Liver (tissue), 3 donors: ENCODE measurements at regions not wholly inside any gene's neighbourhood (a gene's known extent, or its start where the extent isn't known, plus 50 kb on each side); places are given as distances from the start of the nearest gene placed in this dataset.

ENCODE experiments used
- ATF3 ChIP-seq: IDR thresholded peaks from 2 replicates; pipeline ENCODE4 v1.6.1; 2016; ENCODE audit warnings: antibody characterized with exemption
- CTCF ChIP-seq: fragments of 150-350 bp; IDR thresholded peaks from 2 replicates; pipeline ENCODE4 v1.5.1; 2017; ENCODE audit warnings: improper control_type of control experiment, low read depth, low read length; ENCODE audit not compliant: missing input control
- EGR1 ChIP-seq, 2 donors: IDR thresholded peaks; 2 replicates each; pipeline ENCODE4 v1.6.1; 2016 to 2018; ENCODE audit warnings: antibody characterized with exemption in 2 of 2, low read depth in 2 of 2
- JUND ChIP-seq, 2 donors: IDR thresholded peaks; 2 replicates each; pipeline ENCODE4 v1.6.1; 2016; ENCODE audit warnings: antibody characterized with exemption in 2 of 2
- MAX ChIP-seq: IDR thresholded peaks from 2 replicates; pipeline ENCODE4 v1.6.1; 2016; ENCODE audit warnings: antibody characterized with exemption
- RAD21 ChIP-seq, 2 donors: IDR thresholded peaks; 2 replicates each; pipeline ENCODE4 v1.6.1; 2016; ENCODE audit warnings: antibody characterized with exemption in 2 of 2, mild to moderate bottlenecking in 2 of 2
- REST ChIP-seq: IDR thresholded peaks from 2 replicates; pipeline ENCODE4 v1.6.1; 2016; ENCODE audit warnings: antibody characterized with exemption, mild to moderate bottlenecking
- SP1 ChIP-seq: IDR thresholded peaks from 2 replicates; pipeline ENCODE4 v1.6.1; 2018; ENCODE audit warnings: antibody characterized with exemption, mild to moderate bottlenecking
- TAF1 ChIP-seq: conservative IDR thresholded peaks from 2 replicates; pipeline ENCODE4 v1.6.1; 2016; ENCODE audit warnings: antibody characterized with exemption, mild to moderate bottlenecking
- donor health status: healthy.
- donor health status: healthy.

GRCh38 chr10:124182088-124182541 lies 88.7 kb upstream of the CHST15 start:
- no peak for TF ChIP-seq CTCF
- TF ChIP-seq SP1, result no peak
- no peak for TF ChIP-seq RAD21 (IDR thresholded peaks at IDR 0.05)
- TF ChIP-seq MAX, result no peak
- no peak for TF ChIP-seq JUND (IDR thresholded peaks at IDR 0.05)
- TF ChIP-seq TAF1, result no peak
- TF ChIP-seq REST, result no peak
- no peak for TF ChIP-seq EGR1 (IDR thresholded peaks at IDR 0.05; ENCODE audit: low read depth in 2 of 2)
- no peak for TF ChIP-seq ATF3
